Activated CD8-positive, alpha-beta T cell treated with anti-CD3 and anti-CD28 coated beads for 36 hours (primary cell): ENCODE measurements at regions not wholly inside any gene's neighbourhood (a gene's known extent, or its start where the extent isn't known, plus 50 kb on each side); places are given as distances from the start of the nearest gene placed in this dataset.
A peak's percentile ranks its signal among the peaks of the same experiment; 100 is the strongest.

ENCODE experiments used
- ATAC-seq: fragments of 200-7000 bp; cut with Tn5 transposase; one replicate; pipeline ENCODE4 v1.10.0; 2021; ENCODE audit warnings: mild to moderate bottlenecking, moderate library complexity
- CTCF ChIA-PET: fragments of 350-600 bp; sonication (Branson Sonifier 250); formaldehyde crosslinking; loops from one replicate; lab custom pipeline; 2021; ENCODE audit warnings: antibody characterized with exemption; lab: Charles Lee
- POLR2A ChIA-PET: fragments of 350-600 bp; sonication (Branson Sonifier 250); formaldehyde crosslinking; loops from one replicate; lab custom pipeline; 2021; ENCODE audit warnings: antibody characterized with exemption; lab: Charles Lee
- DNase-seq: peaks from one replicate; pipeline ENCODE4 v3.0.0-alpha.2; 2020
- H3K27ac Mint-ChIP-seq: one replicate; pipeline ENCODE4 v1.8.0; 2021; ENCODE audit warnings: mild to moderate bottlenecking, mixed read lengths
- H3K27me3 Mint-ChIP-seq: one replicate; pipeline ENCODE4 v1.8.0; 2021; ENCODE audit warnings: mixed read lengths
- H3K36me3 Mint-ChIP-seq: one replicate; pipeline ENCODE4 v1.8.0; 2021; ENCODE audit warnings: low read depth, mixed read lengths
- H3K4me1 Mint-ChIP-seq: one replicate; pipeline ENCODE4 v1.8.0; 2021; ENCODE audit warnings: low read depth, mixed read lengths
- H3K4me3 Mint-ChIP-seq: one replicate; pipeline ENCODE4 v1.8.0; 2021; ENCODE audit warnings: mild to moderate bottlenecking, moderate library complexity, mixed read lengths
- H3K9me3 Mint-ChIP-seq: one replicate; pipeline ENCODE4 v1.8.0; 2021; ENCODE audit warnings: mixed read lengths
- CTCF ChIP-seq: fragments of 200-600 bp; IDR thresholded peaks from one replicate; pipeline ENCODE4 v1.8.0; 2022; ENCODE audit warnings: antibody characterized with exemption, mild to moderate bottlenecking
- intact Hi-C: fragments of 100-400 bp; cut with micrococcal nuclease; formaldehyde crosslinking; loops from one replicate; pipeline ENCODE4 v1.10.0; 2022

- no peaks in the 10 kb centered on the region for H3K36me3 Mint-ChIP-seq
- H3K4me3 Mint-ChIP-seq: no peak overlapping the region
- H3K27me3 Mint-ChIP-seq: peaks cover 4% of the 10 kb centered on the region
- H3K27ac Mint-ChIP-seq: no peak overlapping the region
- H3K9me3 Mint-ChIP-seq: no peaks in the 10 kb centered on the region
- intact Hi-C loops: loop anchor here (10.0 kb wide), 2 partner anchors 150 to 1040 kb away; no protein-coding TSS in a partner anchor
- ChIA-PET CTCF (interaction anchor here (0.6 to 1.9 kb wide), 9 partner anchors 10 to 151 kb away, joined by 3 to 10 read pairs (median 4); no protein-coding TSS in a partner anchor), POLR2A (interaction anchor here (1.1 kb wide), 1 partner anchor 222 kb away, joined by 3 read pairs; no protein-coding TSS in a partner anchor)
- H3K4me1 Mint-ChIP-seq: no peaks in the 10 kb centered on the region
- DNase-seq (peak; percentile 10), ATAC-seq (no peak)
- TF ChIP-seq CTCF: peak; percentile 93
Observed at GRCh38 chr21:30044447-30045064, 104.8 kb upstream of the GRIK1 start.

- no peaks in the 10 kb centered on the region for H3K36me3 Mint-ChIP-seq
- H3K4me3 Mint-ChIP-seq: no peak overlapping the region
- no peak for DNase-seq
- H3K9me3 Mint-ChIP-seq: no peaks in the 10 kb centered on the region
- ChIA-PET POLR2A (no interaction called here), CTCF (interaction anchor here (1.7 to 1.9 kb wide), 2 partner anchors 16 to 153 kb away, joined by 4 to 7 read pairs; no protein-coding TSS in a partner anchor)
- ATAC-seq: no peak
- intact Hi-C loops: loop anchor here (10.0 kb wide), 2 partner anchors 152 to 1042 kb away; no protein-coding TSS in a partner anchor
- no peaks in the 10 kb centered on the region for H3K4me1 Mint-ChIP-seq
- H3K27me3 Mint-ChIP-seq: peaks cover 6% of the 10 kb centered on the region
- TF ChIP-seq CTCF: no peak
- H3K27ac Mint-ChIP-seq: no peak overlapping the region
Observed at GRCh38 chr21:30042443-30042842, 102.6 kb upstream of the GRIK1 start.

GRCh38 chr21:30033441-30033840, 93.6 kb upstream of the GRIK1 start:
- DNase-seq (no peak), ATAC-seq (no peak)
- H3K27me3 Mint-ChIP-seq: peaks cover 9% of the 10 kb centered on the region
- CTCF ChIA-PET: no interaction called here
- no peaks in the 10 kb centered on the region for H3K4me1 Mint-ChIP-seq
- H3K27ac Mint-ChIP-seq: no peak overlapping the region
- no peak for TF ChIP-seq CTCF
- H3K4me3 Mint-ChIP-seq: no peak overlapping the region
- intact Hi-C loops: no loop called here
- H3K36me3 Mint-ChIP-seq: no peaks in the 10 kb centered on the region
- H3K9me3 Mint-ChIP-seq: no peaks in the 10 kb centered on the region
- POLR2A ChIA-PET: no interaction called here

- Mint-ChIP-seq H3K4me3 (no peak overlapping the region), H3K27me3 (peaks cover 1% of the 10 kb centered on the region), H3K36me3 (no peaks in the 10 kb centered on the region), H3K27ac (no peak overlapping the region), H3K4me1 (no peaks in the 10 kb centered on the region), H3K9me3 (no peaks in the 10 kb centered on the region)
- TF ChIP-seq CTCF: no peak
- intact Hi-C loops: no loop called here
- ATAC-seq (no peak), DNase-seq (no peak)
- ChIA-PET CTCF (no interaction called here), POLR2A (no interaction called here)
Observed at GRCh38 chr21:30030416-30030815, 90.6 kb upstream of the GRIK1 start.

GRCh38 chr21:30028537-30028936, 88.7 kb upstream of the GRIK1 start:
- DNase-seq (no peak), ATAC-seq (no peak)
- no peak overlapping the region for H3K4me3 Mint-ChIP-seq
- no peak for TF ChIP-seq CTCF
- intact Hi-C loops: no loop called here
- ChIA-PET POLR2A (no interaction called here), CTCF (no interaction called here)
- H3K36me3 Mint-ChIP-seq: no peaks in the 10 kb centered on the region
- H3K27ac Mint-ChIP-seq: no peak overlapping the region
- no peaks in the 10 kb centered on the region for H3K4me1 Mint-ChIP-seq
- H3K9me3 Mint-ChIP-seq: no peaks in the 10 kb centered on the region
- peaks cover 1% of the 10 kb centered on the region for H3K27me3 Mint-ChIP-seq
